ENCODE measurements at regions not wholly inside any gene's neighbourhood (a gene's known extent, or its start where the extent isn't known, plus 50 kb on each side); places are given as distances from the start of the nearest gene placed in this dataset.

GRCh38 chr7:17396692-17397091, 98.2 kb downstream of the AHR start:
- no peak for DNase-seq (ENCODE audit: low spot score)

- DNase-seq (ENCODE audit: low spot score) = no peak
Observed at GRCh38 chr7:17401791-17402627, 103.6 kb downstream of the AHR start.

GRCh38 chr7:17402628-17403278, 104.3 kb downstream of the AHR start:
- no peak for DNase-seq (ENCODE audit: low spot score)

- no peak for DNase-seq (ENCODE audit: low spot score)
Observed at GRCh38 chr7:17404006-17404405, 105.6 kb downstream of the AHR start.

- DNase-seq (ENCODE audit: low spot score) = no peak
Observed at GRCh38 chr7:17405786-17406185, 107.3 kb downstream of the AHR start.

- DNase-seq (ENCODE audit: low spot score) = no peak
Observed at GRCh38 chr7:17406738-17407137, 108.3 kb downstream of the AHR start.

- no peak for DNase-seq (ENCODE audit: low spot score)
Observed at GRCh38 chr7:17407229-17407628, 108.8 kb downstream of the AHR start.

- peak; percentile 92 for DNase-seq (ENCODE audit: low spot score)
Observed at GRCh38 chr7:17408245-17408903, 109.9 kb downstream of the AHR start.

GRCh38 chr7:17408904-17409290, 110.4 kb downstream of the AHR start:
- DNase-seq (ENCODE audit: low spot score) = no peak

GRCh38 chr7:17411922-17412321, 113.5 kb downstream of the AHR start:
- no peak for DNase-seq (ENCODE audit: low spot score)

GRCh38 chr7:17412883-17413282, 114.4 kb downstream of the AHR start:
- DNase-seq (ENCODE audit: low spot score) = no peak

GRCh38 chr7:17415955-17416354, 117.5 kb downstream of the AHR start:
- no peak for DNase-seq (ENCODE audit: low spot score)

GRCh38 chr7:17420308-17421015, 122.0 kb downstream of the AHR start:
- DNase-seq (ENCODE audit: low spot score) = peak; percentile 72

- peak; percentile 36 for DNase-seq (ENCODE audit: low spot score)
Observed at GRCh38 chr7:17421941-17422340, 123.5 kb downstream of the AHR start.

GRCh38 chr7:17422966-17423365, 124.5 kb downstream of the AHR start:
- peak; percentile 34 for DNase-seq (ENCODE audit: low spot score)

GRCh38 chr7:17427924-17428323, 129.5 kb downstream of the AHR start:
- no peak for DNase-seq (ENCODE audit: low spot score)

GRCh38 chr7:17429579-17429978, 131.1 kb downstream of the AHR start:
- no peak for DNase-seq (ENCODE audit: low spot score)

- DNase-seq (ENCODE audit: low spot score) = no peak
Observed at GRCh38 chr7:17432793-17433192, 134.3 kb downstream of the AHR start.

GRCh38 chr7:17434191-17434590, 135.7 kb downstream of the AHR start:
- no peak for DNase-seq (ENCODE audit: low spot score)

- DNase-seq (ENCODE audit: low spot score) = no peak
Observed at GRCh38 chr7:17434841-17435692, 136.6 kb downstream of the AHR start.

GRCh38 chr7:17436126-17436525, 137.7 kb downstream of the AHR start:
- DNase-seq (ENCODE audit: low spot score) = no peak

GRCh38 chr7:17437586-17437985, 139.1 kb downstream of the AHR start:
- no peak for DNase-seq (ENCODE audit: low spot score)

Measured in SW480 (cell line).